H9 (cell line): ENCODE measurements at regions not wholly inside any gene's neighbourhood (a gene's known extent, or its start where the extent isn't known, plus 50 kb on each side); places are given as distances from the start of the nearest gene placed in this dataset.

Experiments used
- DNase-seq: peaks from one replicate; pipeline ENCODE4 v3.0.0-alpha.2; 2017
- H2AFZ ChIP-seq: one replicate; pipeline ENCODE4 v1.6.1; 2013; ENCODE audit warnings: mild to moderate bottlenecking, low read length, control low read depth, moderate library complexity
- H2AK5ac ChIP-seq: 2 replicates; pipeline ENCODE4 v1.6.1; 2013; ENCODE audit warnings: low read length, control low read depth, mixed read lengths; ENCODE audit not compliant: insufficient read length
- H2BK120ac ChIP-seq: one replicate; pipeline ENCODE4 v1.6.1; 2013; ENCODE audit warnings: low read depth, mild to moderate bottlenecking, low read length, control low read depth, inconsistent platforms; ENCODE audit not compliant: poor library complexity, severe bottlenecking
- H2BK12ac ChIP-seq: 2 replicates; pipeline ENCODE4 v1.6.1; 2013; ENCODE audit warnings: low read length, control low read depth, mixed read lengths, low read depth; ENCODE audit not compliant: insufficient read length
- H2BK15ac ChIP-seq: 2 replicates; pipeline ENCODE4 v1.6.1; 2013; ENCODE audit warnings: low read depth, low read length, control low read depth
- H2BK20ac ChIP-seq: one replicate; pipeline ENCODE4 v1.6.1; 2013; ENCODE audit warnings: low read depth, mild to moderate bottlenecking, low read length, control low read depth, inconsistent platforms; ENCODE audit not compliant: poor library complexity, severe bottlenecking
- H2BK5ac ChIP-seq: 2 replicates; pipeline ENCODE4 v1.6.1; 2013; ENCODE audit warnings: low read length, control low read depth, mixed read lengths; ENCODE audit not compliant: insufficient read length
- H3K14ac ChIP-seq: 2 replicates; pipeline ENCODE4 v1.6.1; 2013; ENCODE audit warnings: low read length, control low read depth; ENCODE audit not compliant: insufficient read depth
- H3K18ac ChIP-seq: 2 replicates; pipeline ENCODE4 v1.6.1; 2013; ENCODE audit warnings: low read depth, mild to moderate bottlenecking, mixed read lengths, low read length, control low read depth; ENCODE audit not compliant: insufficient read length
- H3K23ac ChIP-seq: 2 replicates; pipeline ENCODE4 v1.6.1; 2013; ENCODE audit warnings: low read length, control low read depth, mixed read lengths, low read depth; ENCODE audit not compliant: insufficient read length
- H3K23me2 ChIP-seq: 2 replicates; pipeline ENCODE4 v1.6.1; 2013; ENCODE audit warnings: low read depth, mild to moderate bottlenecking, mixed read lengths, low read length, control low read depth; ENCODE audit not compliant: insufficient read length, poor library complexity, severe bottlenecking
- H3K27ac ChIP-seq: 2 replicates; pipeline ENCODE4 v1.5.1; 2013; ENCODE audit warnings: low read length, control low read depth, mixed read lengths, low read depth; ENCODE audit not compliant: insufficient read length
- H3K27me3 ChIP-seq: 2 replicates; pipeline ENCODE4 v1.6.1; 2013; ENCODE audit warnings: low read length, control low read depth, inconsistent platforms; ENCODE audit not compliant: insufficient read depth
- H3K4ac ChIP-seq: 2 replicates; pipeline ENCODE4 v1.6.1; 2013; ENCODE audit warnings: low read depth, mild to moderate bottlenecking, control low read depth, inconsistent platforms, low read length, moderate library complexity
- H3K4me1 ChIP-seq: 2 replicates; pipeline ENCODE4 v1.6.1; 2013; ENCODE audit warnings: low read length, control low read depth, inconsistent platforms; ENCODE audit not compliant: insufficient read depth
- H3K4me2 ChIP-seq: 2 replicates; pipeline ENCODE4 v1.6.1; 2013; ENCODE audit warnings: low read length, control low read depth, mixed read lengths; ENCODE audit not compliant: insufficient read length, insufficient read depth
- H3K56ac ChIP-seq: 2 replicates; pipeline ENCODE4 v1.6.1; 2013; ENCODE audit warnings: low read depth, mild to moderate bottlenecking, mixed read lengths, low read length, control low read depth; ENCODE audit not compliant: insufficient read length
- H3K79me1 ChIP-seq: 2 replicates; pipeline ENCODE4 v1.6.1; 2013; ENCODE audit warnings: low read depth, mild to moderate bottlenecking, moderate library complexity, low read length, control low read depth, inconsistent platforms; ENCODE audit not compliant: insufficient read depth, poor library complexity, severe bottlenecking
- H3K79me2 ChIP-seq: 2 replicates; pipeline ENCODE4 v1.6.1; 2013; ENCODE audit warnings: low read length, control low read depth, inconsistent platforms; ENCODE audit not compliant: insufficient read depth
- H3K9ac ChIP-seq: 2 replicates; pipeline ENCODE4 v1.6.1; 2013; ENCODE audit warnings: low read length, control low read depth, mixed read lengths; ENCODE audit not compliant: insufficient read length; ENCODE audit errors: extremely low read depth
- H3K9me3 ChIP-seq: one replicate; pipeline ENCODE4 v1.6.1; 2013; ENCODE audit warnings: low read depth, low read length, inconsistent platforms; ENCODE audit not compliant: control insufficient read depth
- H3T11ph ChIP-seq: one replicate; pipeline ENCODE4 v1.6.1; 2013; ENCODE audit warnings: mild to moderate bottlenecking, low read length, control low read depth, inconsistent platforms
- H4K20me1 ChIP-seq: one replicate; pipeline ENCODE4 v1.6.1; 2013; ENCODE audit not compliant: control insufficient read depth, insufficient read length, insufficient read depth
- H4K5ac ChIP-seq: 2 replicates; pipeline ENCODE4 v1.6.1; 2013; ENCODE audit warnings: low read depth, mild to moderate bottlenecking, mixed read lengths, low read length, control low read depth; ENCODE audit not compliant: insufficient read length
- H4K8ac ChIP-seq: replicated peaks from 2 replicates; pipeline ENCODE4 v1.6.1; 2013; ENCODE audit warnings: low read length, control low read depth, mixed read lengths, low read depth; ENCODE audit not compliant: insufficient read length
- H4K91ac ChIP-seq: 2 replicates; pipeline ENCODE4 v1.6.1; 2013; ENCODE audit warnings: low read depth, mild to moderate bottlenecking, moderate library complexity, mixed read lengths, low read length, control low read depth; ENCODE audit not compliant: insufficient read length
- H3K27ac Mint-ChIP-seq, 3 experiments: 2 replicates in 2 of 3; 3 replicates in 1 of 3; pipeline ENCODE4 v1.8.0; 2020 to 2021; ENCODE audit warnings: mixed read lengths in 3 of 3, mild to moderate bottlenecking in 1 of 3, moderate library complexity in 1 of 3
- H3K27me3 Mint-ChIP-seq: 2 replicates; pipeline ENCODE4 v1.8.0; 2021; ENCODE audit warnings: low read depth, mild to moderate bottlenecking, moderate library complexity, mixed read lengths
- H3K36me3 Mint-ChIP-seq, 3 experiments: 2 replicates in 2 of 3; 3 replicates in 1 of 3; pipeline ENCODE4 v1.8.0; 2020 to 2021; ENCODE audit warnings: low read depth in 3 of 3, mixed read lengths in 3 of 3; ENCODE audit not compliant: insufficient read depth in 1 of 3
- H3K4me1 Mint-ChIP-seq, 2 experiments: 2 replicates each; pipeline ENCODE4 v1.8.0; 2020; ENCODE audit warnings: mixed read lengths in 2 of 2
- H3K4me3 Mint-ChIP-seq, 2 experiments: 2 replicates in 1 of 2; 3 replicates in 1 of 2; pipeline ENCODE4 v1.8.0; 2020 to 2021; ENCODE audit warnings: mild to moderate bottlenecking in 2 of 2, mixed read lengths in 2 of 2, moderate library complexity in 1 of 2
- H3K9me3 Mint-ChIP-seq, 2 experiments: 2 replicates in 1 of 2; 3 replicates in 1 of 2; pipeline ENCODE4 v1.8.0; 2020; ENCODE audit warnings: mild to moderate bottlenecking in 2 of 2, mixed read lengths in 2 of 2, moderate library complexity in 1 of 2
- CTCF ChIP-seq: fragments of 200-600 bp; sonication (generic); conservative IDR thresholded peaks from 3 replicates; pipeline ENCODE4 v1.8.0; 2021; ENCODE audit warnings: antibody characterized with exemption, mild to moderate bottlenecking
- WGBS: extraction: QIAGEN DNeasy Blood & Tissue Kit; methylation state at CpG from one replicate; pipeline ENCODE4 v1.1.7; 2013; ENCODE audit warnings: missing lambda C conversion rate, low lambda C conversion rate, mixed read lengths; ENCODE audit not compliant: insufficient read length; ENCODE audit errors: extremely low coverage; 5-methylcytosine and 5-hydroxymethylcytosine counted together

DNA sequence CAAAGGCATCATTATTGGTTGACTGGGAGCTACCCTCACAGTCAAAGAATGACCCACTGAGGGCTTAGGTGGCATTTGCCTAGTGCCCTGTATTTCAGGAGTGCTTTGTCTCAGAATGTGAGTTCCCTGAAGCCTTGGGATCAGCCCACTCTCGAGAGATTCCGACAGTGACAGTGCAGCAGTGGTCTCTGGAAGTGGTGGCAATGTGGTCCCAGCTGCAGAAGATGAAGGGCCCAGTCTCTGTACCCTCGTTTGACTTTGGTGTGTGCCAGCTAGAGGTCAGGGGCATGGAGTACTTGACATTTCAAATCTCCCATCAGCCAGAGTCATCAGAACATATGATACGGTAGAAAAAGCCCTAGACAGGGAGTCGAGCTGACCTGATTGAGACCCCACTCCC is 153.7 kb downstream of the EFNB1 start:
- Histone ChIP-seq H3K23ac (no peak overlapping the region), H3K4me1 (peaks cover 9% of the 10 kb centered on the region; the same call in 1 of the 2 replicates), H3K14ac (no peak overlapping the region), H3T11ph (no peak overlapping the region), H4K8ac (no peak overlapping the region), H4K91ac (no peak overlapping the region), H3K9me3 (no peaks in the 10 kb centered on the region), H2BK5ac (no peak overlapping the region), H3K56ac (no peak overlapping the region), H3K79me1 (no peaks in the 10 kb centered on the region), H2AK5ac (no peak overlapping the region), H2BK12ac (no peak overlapping the region), H3K79me2 (no peaks in the 10 kb centered on the region), H4K5ac (no peak overlapping the region), H2BK120ac (no peak overlapping the region), H3K4me2 (no peak overlapping the region), H3K4ac (no peak overlapping the region), H3K9ac (no peak overlapping the region), H2AFZ (no peak overlapping the region), H3K18ac (no peak overlapping the region), H2BK15ac (no peak overlapping the region), H4K20me1 (no peaks in the 10 kb centered on the region), H3K27ac (no peak overlapping the region), H3K23me2 (no peaks in the 10 kb centered on the region), H2BK20ac (no peak overlapping the region), H3K27me3 (no peaks in the 10 kb centered on the region)
- TF ChIP-seq CTCF, result no peak
- no CpG with 5 or more reads among the region's 5 CpGs for WGBS
- Mint-ChIP-seq H3K9me3 (peaks cover 66 to 76% of the 10 kb centered on the region in 2 experiments), H3K27ac (no peak overlapping the region), H3K4me1 (peaks cover 13 to 22% of the 10 kb centered on the region in 2 experiments), H3K36me3 (peaks cover 0 to 3% (median 0%) of the 10 kb centered on the region in 3 experiments; a peak in 2 of 7 replicates), H3K4me3 (no peak overlapping the region), H3K27me3 (peaks cover 8% of the 10 kb centered on the region)
- DNase-seq, result no peak
